Panc1 (cell line): ENCODE measurements at regions not wholly inside any gene's neighbourhood (a gene's known extent, or its start where the extent isn't known, plus 50 kb on each side); places are given as distances from the start of the nearest gene placed in this dataset.

Experiments used
- ATAC-seq: fragments of 200-7000 bp; cut with Tn5 transposase; 2 replicates; pipeline ENCODE4 v1.9.1; 2020; ENCODE audit warnings: mild to moderate bottlenecking, moderate library complexity
- BruUV-seq: library from RNA; stranded (reverse); fragments of 400-500 nt; replicated peaks from 2 replicates; lab custom pipeline; 2021; lab: Mats Ljungman, UMichigan
- CTCF ChIA-PET: fragments of 300-600 bp; sonication (Branson Sonifier 250); formaldehyde crosslinking; loops from one replicate; lab custom pipeline; 2022; ENCODE audit warnings: antibody characterized with exemption; lab: Charles Lee
- POLR2A ChIA-PET: fragments of 300-600 bp; sonication (Branson Sonifier 250); formaldehyde crosslinking; loops from one replicate; lab custom pipeline; 2022; ENCODE audit warnings: antibody characterized with exemption; lab: Charles Lee
- DNase-seq: peaks from one replicate; pipeline ENCODE4 v3.0.0-alpha.2; 2010; ENCODE audit warnings: low read depth, low spot score
- H3K27ac ChIP-seq: 2 replicates; pipeline ENCODE4 v1.5.1; 2011; ENCODE audit warnings: mild to moderate bottlenecking, low read length, inconsistent platforms
- H3K27me3 ChIP-seq: fragments of 200-500 bp; sonication (Bioruptor generic); 2 replicates; pipeline ENCODE4 v1.6.0; 2014; ENCODE audit warnings: low read length, inconsistent platforms; ENCODE audit not compliant: control insufficient read depth, insufficient read depth
- H3K36me3 ChIP-seq: fragments of 200-500 bp; sonication (Bioruptor generic); 2 replicates; pipeline ENCODE4 v1.5.1; 2014; ENCODE audit warnings: inconsistent platforms, mild to moderate bottlenecking, low read length, moderate library complexity; ENCODE audit not compliant: control insufficient read depth, insufficient read depth
- H3K4me1 ChIP-seq: 2 replicates; pipeline ENCODE4 v1.5.1; 2011; ENCODE audit warnings: inconsistent platforms, mild to moderate bottlenecking, low read length, moderate library complexity; ENCODE audit not compliant: control insufficient read depth, insufficient read depth
- H3K4me3 ChIP-seq, 2 experiments: 2 replicates each; pipeline ENCODE4 v1.5.1; 2011 to 2012; ENCODE audit warnings: low read depth in 2 of 2, low read length in 2 of 2, mild to moderate bottlenecking in 2 of 2, inconsistent platforms in 1 of 2, moderate library complexity in 1 of 2
- H3K9me3 ChIP-seq: fragments of 200-500 bp; sonication (Bioruptor generic); 2 replicates; pipeline ENCODE4 v1.5.1; 2014; ENCODE audit warnings: low read depth, mild to moderate bottlenecking, inconsistent platforms, low read length, moderate library complexity; ENCODE audit not compliant: control insufficient read depth, insufficient read depth
- POLR2AphosphoS5 ChIP-seq: IDR thresholded peaks from 2 replicates; pipeline ENCODE4 v1.6.1; 2012; ENCODE audit warnings: mild to moderate bottlenecking, low read depth, low read length, moderate library complexity
- SIN3A ChIP-seq: IDR thresholded peaks from 2 replicates; pipeline ENCODE4 v1.6.1; 2012; ENCODE audit warnings: low read depth, mild to moderate bottlenecking, low read length, moderate library complexity, borderline replicate concordance; ENCODE audit not compliant: insufficient read depth
- TCF7L2 ChIP-seq: IDR thresholded peaks from 2 replicates; pipeline ENCODE4 v1.6.1; 2011; ENCODE audit warnings: mild to moderate bottlenecking, low read depth, low read length, inconsistent platforms
- in situ Hi-C: cut with HindIII; loops from 2 replicates; pipeline ENCODE4 v1.10.0; 2016; ENCODE audit warnings: low sequenced_read_pairs, low pct_unique_long_range_greater_than_20kb
- intact Hi-C: fragments of 100-400 bp; cut with micrococcal nuclease; formaldehyde crosslinking; loops from one replicate; pipeline ENCODE4 v1.10.0; 2022; ENCODE audit not compliant: unreplicated experiment
- TF ChIP-seq, protein P1 (sequence below), 2 experiments: IDR thresholded peaks; 2 replicates each; pipeline ENCODE4 v1.6.1; 2011 to 2012; ENCODE audit warnings: low read depth in 2 of 2, control low read depth in 1 of 2, low read length in 1 of 2, mild to moderate bottlenecking in 1 of 2, moderate library complexity in 1 of 2; ENCODE audit not compliant: insufficient read depth in 1 of 2
- TF ChIP-seq, protein P2 (sequence below): fragments of 450-650 bp; IDR thresholded peaks from 2 replicates; pipeline ENCODE4 v1.5.1; 2017; ENCODE audit warnings: mild to moderate bottlenecking

DNA sequence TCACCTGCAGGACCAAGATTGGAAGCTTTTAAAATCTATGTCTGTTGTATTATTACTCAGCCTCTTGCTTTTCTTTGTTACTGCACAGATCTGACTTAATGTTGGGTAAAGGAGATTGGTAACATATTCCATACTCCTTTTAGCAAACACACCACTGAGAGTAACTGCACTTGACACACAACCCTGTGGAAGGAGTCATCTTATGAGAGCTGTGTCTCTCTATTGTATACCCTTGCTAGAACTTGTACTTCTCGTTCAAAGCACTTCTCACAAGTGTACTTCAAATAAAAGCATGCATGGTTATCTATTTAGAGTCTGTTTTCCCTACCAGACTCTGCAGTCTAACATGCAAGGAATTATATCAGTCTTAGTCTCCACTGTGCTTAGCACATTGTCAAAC is 813.4 kb downstream of the ADGRL2 start:
- H3K27me3 ChIP-seq, result no peaks in the 10 kb centered on the region
- CTCF ChIA-PET, result interaction anchor here (0.6 kb wide), 1 partner anchor 263 kb away, joined by 3 read pairs; no protein-coding TSS in a partner anchor
- ATAC-seq, result no peak
- no peaks in the 10 kb centered on the region; the same call in 1 of the 2 replicates for H3K9me3 ChIP-seq
- BruUV-seq, result no TSS peak
- in situ Hi-C loops, result no loop called here
- H3K27ac ChIP-seq, result no peak overlapping the region
- H3K4me3 ChIP-seq, result no peak overlapping the region
- intact Hi-C loops, result loop anchor here (10.0 kb wide), 1 partner anchor 229 kb away; no protein-coding TSS in a partner anchor
- POLR2A ChIA-PET, result no interaction called here
- TF ChIP-seq, protein P1, sequence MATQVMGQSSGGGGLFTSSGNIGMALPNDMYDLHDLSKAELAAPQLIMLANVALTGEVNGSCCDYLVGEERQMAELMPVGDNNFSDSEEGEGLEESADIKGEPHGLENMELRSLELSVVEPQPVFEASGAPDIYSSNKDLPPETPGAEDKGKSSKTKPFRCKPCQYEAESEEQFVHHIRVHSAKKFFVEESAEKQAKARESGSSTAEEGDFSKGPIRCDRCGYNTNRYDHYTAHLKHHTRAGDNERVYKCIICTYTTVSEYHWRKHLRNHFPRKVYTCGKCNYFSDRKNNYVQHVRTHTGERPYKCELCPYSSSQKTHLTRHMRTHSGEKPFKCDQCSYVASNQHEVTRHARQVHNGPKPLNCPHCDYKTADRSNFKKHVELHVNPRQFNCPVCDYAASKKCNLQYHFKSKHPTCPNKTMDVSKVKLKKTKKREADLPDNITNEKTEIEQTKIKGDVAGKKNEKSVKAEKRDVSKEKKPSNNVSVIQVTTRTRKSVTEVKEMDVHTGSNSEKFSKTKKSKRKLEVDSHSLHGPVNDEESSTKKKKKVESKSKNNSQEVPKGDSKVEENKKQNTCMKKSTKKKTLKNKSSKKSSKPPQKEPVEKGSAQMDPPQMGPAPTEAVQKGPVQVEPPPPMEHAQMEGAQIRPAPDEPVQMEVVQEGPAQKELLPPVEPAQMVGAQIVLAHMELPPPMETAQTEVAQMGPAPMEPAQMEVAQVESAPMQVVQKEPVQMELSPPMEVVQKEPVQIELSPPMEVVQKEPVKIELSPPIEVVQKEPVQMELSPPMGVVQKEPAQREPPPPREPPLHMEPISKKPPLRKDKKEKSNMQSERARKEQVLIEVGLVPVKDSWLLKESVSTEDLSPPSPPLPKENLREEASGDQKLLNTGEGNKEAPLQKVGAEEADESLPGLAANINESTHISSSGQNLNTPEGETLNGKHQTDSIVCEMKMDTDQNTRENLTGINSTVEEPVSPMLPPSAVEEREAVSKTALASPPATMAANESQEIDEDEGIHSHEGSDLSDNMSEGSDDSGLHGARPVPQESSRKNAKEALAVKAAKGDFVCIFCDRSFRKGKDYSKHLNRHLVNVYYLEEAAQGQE (IDR thresholded peaks at IDR 0.05; ENCODE audit: insufficient read depth in 1 of 2, low read depth in 2 of 2, low read length in 1 of 2), result no peak
- H3K4me1 ChIP-seq, result no peaks in the 10 kb centered on the region
- H3K36me3 ChIP-seq, result no peaks in the 10 kb centered on the region
- DNase-seq, result no peak

- H3K27me3 ChIP-seq, result no peaks in the 10 kb centered on the region
- ATAC-seq (no peak), DNase-seq (no peak)
- H3K27ac ChIP-seq, result no peak overlapping the region
- H3K9me3 ChIP-seq, result no peaks in the 10 kb centered on the region
- no peaks in the 10 kb centered on the region for H3K4me1 ChIP-seq
- H3K36me3 ChIP-seq, result no peaks in the 10 kb centered on the region
- TF ChIP-seq SIN3A (no peak), POLR2AphosphoS5 (no peak), TCF7L2 (no peak)
- TF ChIP-seq, protein P1 (IDR thresholded peaks at IDR 0.05; ENCODE audit: insufficient read depth in 1 of 2, low read depth in 2 of 2, low read length in 1 of 2), result no peak
- TF ChIP-seq, protein P2, sequence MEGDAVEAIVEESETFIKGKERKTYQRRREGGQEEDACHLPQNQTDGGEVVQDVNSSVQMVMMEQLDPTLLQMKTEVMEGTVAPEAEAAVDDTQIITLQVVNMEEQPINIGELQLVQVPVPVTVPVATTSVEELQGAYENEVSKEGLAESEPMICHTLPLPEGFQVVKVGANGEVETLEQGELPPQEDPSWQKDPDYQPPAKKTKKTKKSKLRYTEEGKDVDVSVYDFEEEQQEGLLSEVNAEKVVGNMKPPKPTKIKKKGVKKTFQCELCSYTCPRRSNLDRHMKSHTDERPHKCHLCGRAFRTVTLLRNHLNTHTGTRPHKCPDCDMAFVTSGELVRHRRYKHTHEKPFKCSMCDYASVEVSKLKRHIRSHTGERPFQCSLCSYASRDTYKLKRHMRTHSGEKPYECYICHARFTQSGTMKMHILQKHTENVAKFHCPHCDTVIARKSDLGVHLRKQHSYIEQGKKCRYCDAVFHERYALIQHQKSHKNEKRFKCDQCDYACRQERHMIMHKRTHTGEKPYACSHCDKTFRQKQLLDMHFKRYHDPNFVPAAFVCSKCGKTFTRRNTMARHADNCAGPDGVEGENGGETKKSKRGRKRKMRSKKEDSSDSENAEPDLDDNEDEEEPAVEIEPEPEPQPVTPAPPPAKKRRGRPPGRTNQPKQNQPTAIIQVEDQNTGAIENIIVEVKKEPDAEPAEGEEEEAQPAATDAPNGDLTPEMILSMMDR, result no peak
- intact Hi-C loops, result loop anchor here (10.0 kb wide), 1 partner anchor 228 kb away; no protein-coding TSS in a partner anchor
- in situ Hi-C loops, result no loop called here
- no TSS peak for BruUV-seq
- CTCF ChIA-PET, result no interaction called here
- no peak overlapping the region for H3K4me3 ChIP-seq
- POLR2A ChIA-PET, result no interaction called here
Measured at GRCh38 chr1:82612986-82613385, 812.3 kb downstream of the ADGRL2 start.
